Loucy (cell line): ENCODE measurements at regions not wholly inside any gene's neighbourhood (a gene's known extent, or its start where the extent isn't known, plus 50 kb on each side); places are given as distances from the start of the nearest gene placed in this dataset.

Source experiments
- EZH2phosphoT487 ChIP-seq: fragments of 200-600 bp; IDR thresholded peaks from 2 replicates; pipeline ENCODE4 v1.6.1; 2018; ENCODE audit warnings: antibody characterized with exemption, mild to moderate bottlenecking, moderate library complexity, borderline replicate concordance
- TF ChIP-seq, protein P1 (sequence below): fragments of 200-600 bp; sonication (generic); conservative IDR thresholded peaks from 2 replicates; pipeline ENCODE4 v1.5.1; 2014; ENCODE audit warnings: mild to moderate bottlenecking, antibody characterized with exemption, low read length

GRCh38 chrX:99654188-99654587 lies 755.9 kb downstream of the PCDH19 start:
- TF ChIP-seq, protein P1, sequence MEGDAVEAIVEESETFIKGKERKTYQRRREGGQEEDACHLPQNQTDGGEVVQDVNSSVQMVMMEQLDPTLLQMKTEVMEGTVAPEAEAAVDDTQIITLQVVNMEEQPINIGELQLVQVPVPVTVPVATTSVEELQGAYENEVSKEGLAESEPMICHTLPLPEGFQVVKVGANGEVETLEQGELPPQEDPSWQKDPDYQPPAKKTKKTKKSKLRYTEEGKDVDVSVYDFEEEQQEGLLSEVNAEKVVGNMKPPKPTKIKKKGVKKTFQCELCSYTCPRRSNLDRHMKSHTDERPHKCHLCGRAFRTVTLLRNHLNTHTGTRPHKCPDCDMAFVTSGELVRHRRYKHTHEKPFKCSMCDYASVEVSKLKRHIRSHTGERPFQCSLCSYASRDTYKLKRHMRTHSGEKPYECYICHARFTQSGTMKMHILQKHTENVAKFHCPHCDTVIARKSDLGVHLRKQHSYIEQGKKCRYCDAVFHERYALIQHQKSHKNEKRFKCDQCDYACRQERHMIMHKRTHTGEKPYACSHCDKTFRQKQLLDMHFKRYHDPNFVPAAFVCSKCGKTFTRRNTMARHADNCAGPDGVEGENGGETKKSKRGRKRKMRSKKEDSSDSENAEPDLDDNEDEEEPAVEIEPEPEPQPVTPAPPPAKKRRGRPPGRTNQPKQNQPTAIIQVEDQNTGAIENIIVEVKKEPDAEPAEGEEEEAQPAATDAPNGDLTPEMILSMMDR, result no peak
- TF ChIP-seq EZH2phosphoT487, result no peak
